K562 (cell line): ENCODE measurements at regions not wholly inside any gene's neighbourhood (a gene's known extent, or its start where the extent isn't known, plus 50 kb on each side); places are given as distances from the start of the nearest gene placed in this dataset.

Experiments
- ATAC-seq: fragments of 200-7000 bp; cut with Tn5 transposase; 3 replicates; pipeline ENCODE4 v1.9.1; 2020; ENCODE audit warnings: moderate library complexity
- BruUV-seq: library from RNA; stranded (reverse); fragments of 400-500 nt; replicated peaks from 2 replicates; lab custom pipeline; 2021; lab: Mats Ljungman, UMichigan
- CTCF ChIA-PET: fragments of 300-600 bp; formaldehyde crosslinking; extraction: SDS; loops from one replicate; lab custom pipeline; 2021; ENCODE audit warnings: low intra/inter-chr PET ratio; lab: Yijun Ruan, JAX
- POLR2A ChIA-PET: fragments of 300-600, 350-650 bp; sonication (Branson Sonifier 250); formaldehyde crosslinking; extraction: SDS; loops from one replicate; lab custom pipeline; 2021; ENCODE audit warnings: antibody characterized with exemption, inconsistent platforms; lab: Yijun Ruan, JAX
- DNase-seq, 4 experiments: peaks; one replicate each; pipeline versions ENCODE4 v3.0.0 to v3.0.0-alpha.2; 2011 to 2018; ENCODE audit warnings: low spot score in 3 of 4, mixed read lengths in 3 of 4; ENCODE audit errors: extremely low read depth in 1 of 4
- FAIRE-seq: peaks from 2 replicates; lab custom pipeline; 2011; peaks lifted over from hg19 to GRCh38; lab: Jason Lieb, UNC
- H2AFZ ChIP-seq: 2 replicates; pipeline ENCODE4 v1.6.0; 2011; ENCODE audit warnings: low read depth, low read length, control low read depth, inconsistent platforms
- H3K27ac ChIP-seq: fragments of 200-600 bp; 3 replicates; pipeline ENCODE4 v1.8.0; 2011; ENCODE audit warnings: low read depth, mild to moderate bottlenecking, control low read depth, inconsistent platforms, low read length, moderate library complexity, mixed read lengths; ENCODE audit errors: extremely low read depth
- H3K27me3 ChIP-seq, 2 experiments: fragments of 300-600 bp in 1 of 2; 2 replicates in 1 of 2; 3 replicates in 1 of 2; pipeline versions ENCODE4 v1.6.0 to v1.8.0; 2011; ENCODE audit warnings: inconsistent platforms in 2 of 2, low read length in 2 of 2, mild to moderate bottlenecking in 1 of 2, mixed read lengths in 1 of 2, moderate library complexity in 1 of 2; ENCODE audit not compliant: control insufficient read depth in 2 of 2, insufficient read depth in 2 of 2
- H3K36me3 ChIP-seq: fragments of 300-600 bp; 3 replicates; pipeline ENCODE4 v1.8.0; 2011; ENCODE audit warnings: mild to moderate bottlenecking, low read length, inconsistent platforms; ENCODE audit not compliant: control insufficient read depth, insufficient read depth
- H3K4me1 ChIP-seq, 2 experiments: fragments of 200-600 bp in 1 of 2; replicated peaks in 1 of 2; 2 replicates in 1 of 2; 3 replicates in 1 of 2; pipeline versions ENCODE4 v1.5.1 to v1.8.0; 2011; ENCODE audit warnings: inconsistent platforms in 2 of 2, low read length in 2 of 2, mild to moderate bottlenecking in 1 of 2, mixed read lengths in 1 of 2, moderate library complexity in 1 of 2; ENCODE audit not compliant: control insufficient read depth in 2 of 2, insufficient read depth in 2 of 2
- H3K4me2 ChIP-seq: 2 replicates; pipeline ENCODE4 v1.6.1; 2011; ENCODE audit warnings: low read length, control low read depth, inconsistent platforms, mixed read lengths; ENCODE audit not compliant: insufficient read depth
- H3K4me3 ChIP-seq: fragments of 200-600 bp; sonication (generic), shearing (Covaris generic); 2 replicates; pipeline ENCODE4 v1.5.1; 2016; ENCODE audit warnings: control low read depth, inconsistent platforms
- H3K79me2 ChIP-seq: fragments of 200-600 bp; 3 replicates; pipeline ENCODE4 v1.8.0; 2011; ENCODE audit warnings: low read length, inconsistent platforms; ENCODE audit not compliant: control insufficient read depth, insufficient read depth
- H3K9ac ChIP-seq, 2 experiments: 2 replicates each; pipeline versions ENCODE4 v1.6.0 to v1.6.1; 2011; ENCODE audit warnings: low read depth in 2 of 2, low read length in 2 of 2, control low read depth in 1 of 2, inconsistent platforms in 1 of 2, mild to moderate bottlenecking in 1 of 2, mixed read lengths in 1 of 2; ENCODE audit not compliant: insufficient read depth in 1 of 2
- H3K9me1 ChIP-seq: one replicate; pipeline ENCODE4 v1.6.0; 2011; ENCODE audit warnings: inconsistent platforms, mild to moderate bottlenecking, low read length, moderate library complexity; ENCODE audit not compliant: control insufficient read depth, insufficient read depth
- H3K9me3 ChIP-seq: replicated peaks from 2 replicates; pipeline ENCODE4 v1.5.1; 2011; ENCODE audit warnings: low read depth, low read length, inconsistent platforms; ENCODE audit not compliant: control insufficient read depth, insufficient read depth
- H4K20me1 ChIP-seq: replicated peaks from 2 replicates; pipeline ENCODE4 v1.6.1; 2011; ENCODE audit warnings: low read length, inconsistent platforms, mixed read lengths; ENCODE audit not compliant: control insufficient read depth, insufficient read depth
- CEBPG ChIP-seq, 3 experiments: fragments of 200-800 bp in 1 of 3; sonication (Bioruptor generic) in 1 of 3; sonication (generic) in 1 of 3; formaldehyde crosslinking in 1 of 3; IDR thresholded peaks in 2 of 3; conservative IDR thresholded peaks in 1 of 3; 2 replicates each; pipeline versions ENCODE4 v1.6.1 to v1.8.0; 2016 to 2022; ENCODE audit warnings: missing compliant biosample characterization in 2 of 3, missing genetic modification characterization in 2 of 3, mild to moderate bottlenecking in 1 of 3, missing genetic modification reagents in 1 of 3
- DDX20 ChIP-seq: fragments of 450-650 bp; IDR thresholded peaks from 2 replicates; pipeline ENCODE4 v1.6.1; 2016; ENCODE audit warnings: missing genetic modification characterization, low read depth, mild to moderate bottlenecking, missing compliant biosample characterization, moderate library complexity
- MCM2 ChIP-seq: fragments of 450-650 bp; IDR thresholded peaks from 2 replicates; pipeline ENCODE4 v1.6.1; 2017; ENCODE audit warnings: low read depth, mild to moderate bottlenecking
- MYNN ChIP-seq, 2 experiments: sonication (generic); formaldehyde crosslinking in 1 of 2; IDR thresholded peaks; 2 replicates each; pipeline versions ENCODE4 v1.5.0 to v1.6.1; 2016 to 2020; ENCODE audit warnings: antibody characterized with exemption in 1 of 2, missing genetic modification reagents in 1 of 2
- WGBS: fragments of 100-300 bp; shearing (Covaris generic); methylation state at CpG from one replicate; pipeline ENCODE4 v1.1.6; 2016; ENCODE audit warnings: low coverage, mixed read lengths; ENCODE audit not compliant: insufficient coverage; ENCODE audit errors: missing lambda C conversion rate; 5-methylcytosine and 5-hydroxymethylcytosine counted together
- in situ Hi-C: fragments of 300-500 bp; cut with MboI; formaldehyde crosslinking; loops from 4 replicates; pipeline ENCODE4 v1.15.0; 2018; ENCODE audit warnings: inconsistent platforms, mixed read lengths
- intact Hi-C: fragments of 100-400 bp; cut with micrococcal nuclease; formaldehyde crosslinking; loops from 2 replicates; pipeline ENCODE4 v1.14.2; 2022

GRCh38 chr2:150784389-150784788, 296.9 kb upstream of the RND3 start:
- Histone ChIP-seq H4K20me1 (no peaks in the 10 kb centered on the region), H3K27me3 (no peaks in the 10 kb centered on the region)
- peak; percentile 79 for TF ChIP-seq MYNN (IDR thresholded peaks at IDR 0.05)
- peak; percentile 65; the same call in 1 of the 2 replicates for TF ChIP-seq MYNN (CRISPR knock-in tag; IDR thresholded peaks at IDR 0.05)
- no peak for TF ChIP-seq MCM2
- TF ChIP-seq, all 486 proteins: peak for 1
- no peaks in the 10 kb centered on the region for H3K9me3 ChIP-seq
- ChIA-PET CTCF (no interaction called here), POLR2A (interaction anchor here (0.6 to 0.7 kb wide), 2 partner anchors 11 to 629 kb away, joined by 3 to 4 read pairs; no protein-coding TSS in a partner anchor)
- no peak overlapping the region for H3K9ac ChIP-seq
- BruUV-seq: no TSS peak
- intact Hi-C loops: no loop called here
- 0% methylated on average over 3 of the region's 3 CpGs for WGBS
- no peak for DNase-seq
- no peak overlapping the region for H3K4me2 ChIP-seq
- H2AFZ ChIP-seq: no peak overlapping the region
- no peak overlapping the region for H3K27ac ChIP-seq
- H3K4me3 ChIP-seq: no peak overlapping the region
- H3K79me2 ChIP-seq: no peaks in the 10 kb centered on the region
- FAIRE-seq: no peak
- H3K36me3 ChIP-seq: no peaks in the 10 kb centered on the region
- no peaks in the 10 kb centered on the region for H3K9me1 ChIP-seq
- in situ Hi-C loops: no loop called here
- no peaks in the 10 kb centered on the region for H3K4me1 ChIP-seq
- ATAC-seq: no peak

DNA sequence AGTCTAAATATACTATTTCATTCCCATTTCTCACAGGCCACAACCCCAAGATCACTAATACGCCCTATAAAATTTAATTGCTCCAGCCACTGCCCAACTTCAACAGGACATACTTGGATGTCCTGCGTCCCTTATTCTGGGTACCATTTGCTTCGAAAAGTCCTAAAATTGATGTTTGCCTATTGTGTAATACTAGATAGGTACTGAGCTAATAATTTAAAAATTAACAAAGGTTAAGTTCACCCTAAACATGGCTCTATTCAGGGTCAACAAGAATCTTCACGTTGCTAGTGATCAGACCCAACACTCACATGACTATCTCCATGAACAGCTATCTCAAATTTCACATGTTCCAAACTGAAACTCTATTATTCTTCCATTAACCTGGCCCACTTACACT, 296.4 kb upstream of the RND3 start:
- TF ChIP-seq DDX20 (no peak), CEBPG (CRISPR knock-in tag; IDR thresholded peaks at IDR 0.05) (no peak), CEBPG (tag; conservative IDR thresholded peaks at IDR 0.05 in 1 of 2, IDR thresholded peaks at IDR 0.05 in 1 of 2) (peak in 1 of 2 experiments; percentile 66; a peak in 2 of 4 replicates)
- H3K4me3 ChIP-seq: no peak overlapping the region
- H3K27ac ChIP-seq: no peak overlapping the region
- no peaks in the 10 kb centered on the region for H3K9me1 ChIP-seq
- no peak for ATAC-seq
- H2AFZ ChIP-seq: no peak overlapping the region
- FAIRE-seq: no peak
- H3K4me2 ChIP-seq: no peak overlapping the region
- intact Hi-C loops (no loop called here), in situ Hi-C loops (no loop called here)
- no peaks in the 10 kb centered on the region for H4K20me1 ChIP-seq
- H3K9ac ChIP-seq: no peak overlapping the region
- H3K27me3 ChIP-seq: no peaks in the 10 kb centered on the region
- H3K79me2 ChIP-seq: no peaks in the 10 kb centered on the region
- no peaks in the 10 kb centered on the region for H3K36me3 ChIP-seq
- CTCF ChIA-PET: no interaction called here
- H3K9me3 ChIP-seq: no peaks in the 10 kb centered on the region
- no peak for DNase-seq
- H3K4me1 ChIP-seq: no peaks in the 10 kb centered on the region
- BruUV-seq: no TSS peak
- POLR2A ChIA-PET: interaction anchor here (0.6 kb wide), 1 partner anchor 628 kb away, joined by 4 read pairs; no protein-coding TSS in a partner anchor
- 1% methylated on average over 4 of the region's 4 CpGs for WGBS
